Head of caudate nucleus (tissue), 42 donors: ENCODE measurements at regions not wholly inside any gene's neighbourhood (a gene's known extent, or its start where the extent isn't known, plus 50 kb on each side); places are given as distances from the start of the nearest gene placed in this dataset.

Experiments used
- DNase-seq, 42 donors: peaks; one replicate each; pipeline versions ENCODE4 v3.0.0 to v3.0.0-alpha.2; 2020 to 2021; ENCODE audit warnings: mixed read lengths in 7 of 42
- intact Hi-C: fragments of 100-400 bp; cut with DNase I; formaldehyde crosslinking; loops from one replicate; pipeline ENCODE4 v1.15.0; 2022

- DNase-seq = no peak
- intact Hi-C loops = no loop called here
These were observed 327.5 kb upstream of the UMPS start for GRCh38 chr3:124402791-124403190.

- intact Hi-C loops = no loop called here
- no peak for DNase-seq
These were observed 325.6 kb upstream of the UMPS start for GRCh38 chr3:124404621-124405020.

GRCh38 chr3:124407260-124407659, 323.0 kb upstream of the UMPS start:
- intact Hi-C loops = no loop called here
- DNase-seq = no peak

- DNase-seq = no peak
- intact Hi-C loops = no loop called here
These were observed 320.5 kb upstream of the UMPS start for GRCh38 chr3:124409650-124410275.

GRCh38 chr3:124410471-124410870, 319.8 kb upstream of the UMPS start:
- intact Hi-C loops = no loop called here
- no peak for DNase-seq

GRCh38 chr3:124411728-124412127, 318.5 kb upstream of the UMPS start:
- no peak for DNase-seq
- intact Hi-C loops = no loop called here

- intact Hi-C loops = no loop called here
- DNase-seq = no peak
These were observed 317.6 kb upstream of the UMPS start for GRCh38 chr3:124412644-124413043.

GRCh38 chr3:124413393-124413792, 316.9 kb upstream of the UMPS start:
- intact Hi-C loops = no loop called here
- no peak for DNase-seq

GRCh38 chr3:124413989-124414598, 316.2 kb upstream of the UMPS start:
- intact Hi-C loops = no loop called here
- no peak for DNase-seq

- no peak for DNase-seq
- intact Hi-C loops = no loop called here
These were observed 314.7 kb upstream of the UMPS start for GRCh38 chr3:124415446-124415960.

- intact Hi-C loops = no loop called here
These were observed 310.9 kb upstream of the UMPS start for GRCh38 chr3:124419303-124419702.

GRCh38 chr3:124420392-124420791, 309.9 kb upstream of the UMPS start:
- intact Hi-C loops = no loop called here
- peak in 10 of 42 donors; percentile 8 to 62 (median 32) for DNase-seq

More at GRCh38 chr3:124419303-124419702, 310.9 kb upstream of the UMPS start:
- DNase-seq = no peak

- intact Hi-C loops = no loop called here
- no peak for DNase-seq
These were observed 307.4 kb upstream of the UMPS start for GRCh38 chr3:124422805-124423204.

GRCh38 chr3:124424396-124424795, 305.9 kb upstream of the UMPS start:
- no peak for DNase-seq
- intact Hi-C loops = no loop called here

GRCh38 chr3:124425972-124426371, 304.3 kb upstream of the UMPS start:
- intact Hi-C loops = no loop called here
- peak in 2 of 42 donors; percentile 18 to 41 for DNase-seq

- intact Hi-C loops = no loop called here
- no peak for DNase-seq
These were observed 301.7 kb upstream of the UMPS start for GRCh38 chr3:124428372-124429128.

GRCh38 chr3:124429129-124429815, 301.0 kb upstream of the UMPS start:
- intact Hi-C loops = no loop called here
- no peak for DNase-seq

- no peak for DNase-seq
- intact Hi-C loops = no loop called here
These were observed 298.8 kb upstream of the UMPS start for GRCh38 chr3:124431331-124431994.

GRCh38 chr3:124434176-124434575, 296.1 kb upstream of the UMPS start:
- intact Hi-C loops = no loop called here

More at GRCh38 chr3:124434176-124434575, 296.1 kb upstream of the UMPS start:
- no peak for DNase-seq
